GM20000 (cell line): ENCODE measurements at regions not wholly inside any gene's neighbourhood (a gene's known extent, or its start where the extent isn't known, plus 50 kb on each side); places are given as distances from the start of the nearest gene placed in this dataset.

Experiments
- DNase-seq: peaks from one replicate; pipeline ENCODE4 v3.0.0; 2012; ENCODE audit warnings: low spot score
- CTCF ChIP-seq: IDR thresholded peaks from 2 replicates; pipeline ENCODE4 v1.5.1; 2012; ENCODE audit warnings: mild to moderate bottlenecking, control low read depth; ENCODE audit errors: extremely low read depth, missing control alignments

GRCh38 chr11:90738799-90739198, 516.0 kb upstream of the CHORDC1 start:
- no peak for DNase-seq
- TF ChIP-seq CTCF, result no peak

- no peak for TF ChIP-seq CTCF
- DNase-seq, result no peak
Measured at GRCh38 chr11:90737444-90738050, 514.7 kb upstream of the CHORDC1 start.

GRCh38 chr11:90732486-90732885, 509.6 kb upstream of the CHORDC1 start:
- no peak for DNase-seq
- no peak for TF ChIP-seq CTCF

GRCh38 chr11:90723475-90723874, 500.6 kb upstream of the CHORDC1 start:
- no peak for TF ChIP-seq CTCF
- DNase-seq, result no peak

- DNase-seq, result no peak
- no peak for TF ChIP-seq CTCF
Measured at GRCh38 chr11:90722552-90723190, 499.8 kb upstream of the CHORDC1 start.

- TF ChIP-seq CTCF, result no peak
- no peak for DNase-seq
Measured at GRCh38 chr11:90717522-90717921, 494.7 kb upstream of the CHORDC1 start.

GRCh38 chr11:90705661-90706060, 482.8 kb upstream of the CHORDC1 start:
- no peak for DNase-seq
- no peak for TF ChIP-seq CTCF
